Activated CD8-positive, alpha-beta memory T cell treated with anti-CD3 and anti-CD28 coated beads, Interleukin-2, amount 50 U/mL, for 48 hours (primary cell): ENCODE measurements at regions not wholly inside any gene's neighbourhood (a gene's known extent, or its start where the extent isn't known, plus 50 kb on each side); places are given as distances from the start of the nearest gene placed in this dataset.

Experiments used
- DNase-seq: peaks from one replicate; pipeline ENCODE4 v3.0.0-alpha.2; 2020

- DNase-seq, result no peak
These were observed 939.7 kb upstream of the ZWINT start for GRCh38 chr10:57300718-57301117.

GRCh38 chr10:57294698-57295097, 933.6 kb upstream of the ZWINT start:
- DNase-seq, result no peak

- DNase-seq, result no peak
These were observed 927.7 kb upstream of the ZWINT start for GRCh38 chr10:57288754-57289153.

GRCh38 chr10:57262892-57263291, 901.8 kb upstream of the ZWINT start:
- no peak for DNase-seq

- no peak for DNase-seq
These were observed 899.1 kb upstream of the ZWINT start for GRCh38 chr10:57260175-57260574.

- DNase-seq, result no peak
These were observed 888.7 kb upstream of the ZWINT start for GRCh38 chr10:57249615-57250281.

- no peak for DNase-seq
These were observed 886.2 kb upstream of the ZWINT start for GRCh38 chr10:57247271-57247670.

GRCh38 chr10:57225920-57226319, 864.9 kb upstream of the ZWINT start:
- DNase-seq, result no peak

- DNase-seq, result no peak
These were observed 863.8 kb upstream of the ZWINT start for GRCh38 chr10:57224811-57225210.

GRCh38 chr10:57222603-57223002, 861.5 kb upstream of the ZWINT start:
- no peak for DNase-seq

GRCh38 chr10:57222129-57222528, 861.1 kb upstream of the ZWINT start:
- DNase-seq, result no peak

GRCh38 chr10:57221674-57222073, 860.6 kb upstream of the ZWINT start:
- no peak for DNase-seq

- DNase-seq, result no peak
These were observed 857.3 kb upstream of the ZWINT start for GRCh38 chr10:57218382-57218781.

GRCh38 chr10:57202356-57202755, 841.3 kb upstream of the ZWINT start:
- no peak for DNase-seq

- no peak for DNase-seq
These were observed 827.8 kb upstream of the ZWINT start for GRCh38 chr10:57188846-57189245.

GRCh38 chr10:57186201-57186600, 825.1 kb upstream of the ZWINT start:
- no peak for DNase-seq

- no peak for DNase-seq
These were observed 808.5 kb upstream of the ZWINT start for GRCh38 chr10:57169597-57169996.

GRCh38 chr10:57168611-57169240, 807.7 kb upstream of the ZWINT start:
- DNase-seq, result no peak

- DNase-seq, result no peak
These were observed 804.6 kb upstream of the ZWINT start for GRCh38 chr10:57165671-57166070.

GRCh38 chr10:57162231-57162630, 801.2 kb upstream of the ZWINT start:
- no peak for DNase-seq

GRCh38 chr10:57161157-57161556, 800.1 kb upstream of the ZWINT start:
- no peak for DNase-seq

- DNase-seq, result no peak
These were observed 784.5 kb upstream of the ZWINT start for GRCh38 chr10:57145548-57145947.

GRCh38 chr10:57142925-57143576, 782.0 kb upstream of the ZWINT start:
- DNase-seq, result no peak

GRCh38 chr10:57141708-57142107, 780.6 kb upstream of the ZWINT start:
- no peak for DNase-seq
